Thymus (tissue), 11 donors: ENCODE measurements at regions not wholly inside any gene's neighbourhood (a gene's known extent, or its start where the extent isn't known, plus 50 kb on each side); places are given as distances from the start of the nearest gene placed in this dataset.
A peak's percentile ranks its signal among the peaks of the same experiment; 100 is the strongest.

Experiments
- DNase-seq, 9 donors: peaks; one replicate each; pipeline ENCODE4 v3.0.0-alpha.2; 2013; ENCODE audit warnings: low spot score in 9 of 9, low read depth in 6 of 9, missing footprints in 1 of 9
- H3K27ac ChIP-seq, 2 donors: one replicate each; pipeline ENCODE4 v1.5.1; 2013; ENCODE audit warnings: control low read depth in 1 of 2, low read depth in 1 of 2, low read length in 1 of 2, mild to moderate bottlenecking in 1 of 2, moderate library complexity in 1 of 2
- H3K27me3 ChIP-seq, 2 donors: one replicate each; pipeline ENCODE4 v1.5.1; 2013; ENCODE audit warnings: low read length in 1 of 2; ENCODE audit not compliant: control insufficient read depth in 2 of 2, insufficient read depth in 1 of 2
- H3K36me3 ChIP-seq, 2 donors: one replicate each; pipeline ENCODE4 v1.5.1; 2013; ENCODE audit warnings: low read length in 1 of 2, mild to moderate bottlenecking in 1 of 2, moderate library complexity in 1 of 2; ENCODE audit not compliant: control insufficient read depth in 2 of 2, insufficient read depth in 2 of 2
- H3K4me1 ChIP-seq, 2 donors: one replicate each; pipeline ENCODE4 v1.5.1; 2013; ENCODE audit warnings: low read length in 2 of 2; ENCODE audit not compliant: control insufficient read depth in 2 of 2, insufficient read depth in 2 of 2
- H3K4me3 ChIP-seq, 2 donors: one replicate each; pipeline ENCODE4 v1.5.1; 2013; ENCODE audit warnings: low read length in 2 of 2, control low read depth in 1 of 2, mild to moderate bottlenecking in 1 of 2
- H3K9me3 ChIP-seq, 2 donors: one replicate each; pipeline ENCODE4 v1.5.1; 2013; ENCODE audit warnings: low read length in 1 of 2, mild to moderate bottlenecking in 1 of 2; ENCODE audit not compliant: control insufficient read depth in 2 of 2, insufficient read depth in 1 of 2
- WGBS: extraction: QIAGEN DNeasy Blood & Tissue Kit; methylation state at CpG from one replicate; pipeline ENCODE4 v1.1.7; 2013; 5-methylcytosine and 5-hydroxymethylcytosine counted together
- donor health status: healthy.

GRCh38 chr1:209232197-209232596, 351.3 kb upstream of the CAMK1G start:
- H3K27me3 ChIP-seq = peaks cover 6 to 24% of the 10 kb centered on the region in 2 donors
- H3K27ac ChIP-seq = no peak overlapping the region
- H3K9me3 ChIP-seq = peaks cover 1 to 8% of the 10 kb centered on the region in 2 donors
- H3K36me3 ChIP-seq = no peaks in the 10 kb centered on the region
- H3K4me1 ChIP-seq = no peaks in the 10 kb centered on the region
- DNase-seq = no peak
- WGBS = 97% methylated on average over 17 of the region's 17 CpGs
- H3K4me3 ChIP-seq = no peak overlapping the region

GRCh38 chr1:209232759-209233158, 350.8 kb upstream of the CAMK1G start:
- Histone ChIP-seq H3K27ac (no peak overlapping the region), H3K27me3 (peaks cover 6 to 24% of the 10 kb centered on the region in 2 donors), H3K36me3 (no peaks in the 10 kb centered on the region), H3K4me1 (no peaks in the 10 kb centered on the region), H3K4me3 (no peak overlapping the region), H3K9me3 (peaks cover 1 to 8% of the 10 kb centered on the region in 2 donors)
- DNase-seq = no peak
- 97% methylated on average over 15 of the region's 15 CpGs for WGBS

DNA sequence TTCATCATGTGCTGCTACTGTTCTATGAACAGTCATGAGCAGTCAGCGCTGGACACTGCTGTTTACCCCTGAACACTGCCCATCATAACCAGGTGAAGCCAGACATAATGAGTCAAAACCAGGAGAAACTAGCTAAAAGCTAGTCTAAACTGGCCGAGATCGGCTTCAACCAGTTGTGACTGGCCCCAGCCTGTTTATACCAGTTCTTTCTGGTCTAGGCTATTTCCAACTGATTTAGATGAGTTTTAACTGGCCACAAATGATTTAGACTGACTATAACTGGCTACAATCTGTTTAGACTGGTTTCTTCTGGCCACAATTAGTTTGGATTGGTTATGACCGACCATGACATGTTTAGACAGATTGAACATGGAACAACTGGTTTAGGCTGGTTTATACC, 348.3 kb upstream of the CAMK1G start:
- H3K4me3 ChIP-seq = no peak overlapping the region
- H3K9me3 ChIP-seq = peaks cover 1 to 8% of the 10 kb centered on the region in 2 donors
- H3K36me3 ChIP-seq = no peaks in the 10 kb centered on the region
- DNase-seq = no peak
- H3K27ac ChIP-seq = no peak overlapping the region
- no peaks in the 10 kb centered on the region for H3K4me1 ChIP-seq
- peaks cover 6 to 24% of the 10 kb centered on the region in 2 donors for H3K27me3 ChIP-seq
- WGBS = 96% methylated on average over 4 of the region's 4 CpGs

DNA sequence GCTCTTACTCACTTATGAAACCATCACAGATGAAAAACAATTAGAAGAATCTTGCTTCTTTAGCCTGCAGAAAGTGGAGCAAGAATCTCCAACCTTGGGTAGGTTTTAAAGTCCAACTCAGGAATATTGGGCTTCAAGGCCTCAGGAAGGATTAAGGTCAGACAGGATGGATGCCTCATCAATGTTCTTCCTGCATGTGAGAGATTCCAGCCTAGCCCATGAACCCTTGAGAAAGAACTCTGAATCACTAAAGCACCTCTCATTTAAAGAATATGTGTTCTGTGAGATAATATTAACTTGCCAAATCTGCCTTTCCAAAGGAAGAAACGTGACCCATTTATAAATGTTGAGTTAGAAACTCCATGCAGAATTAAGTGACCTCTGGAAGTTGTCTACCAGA, 345.2 kb upstream of the CAMK1G start:
- no peak for DNase-seq
- H3K36me3 ChIP-seq = no peaks in the 10 kb centered on the region
- no peaks in the 10 kb centered on the region for H3K27me3 ChIP-seq
- no peaks in the 10 kb centered on the region for H3K9me3 ChIP-seq
- no peak overlapping the region for H3K27ac ChIP-seq
- H3K4me3 ChIP-seq = no peak overlapping the region
- H3K4me1 ChIP-seq = no peaks in the 10 kb centered on the region
- WGBS = 89% methylated on average over 1 of the region's 1 CpG

- Histone ChIP-seq H3K27me3 (no peaks in the 10 kb centered on the region), H3K36me3 (no peaks in the 10 kb centered on the region), H3K4me3 (no peak overlapping the region), H3K27ac (no peak overlapping the region), H3K4me1 (no peaks in the 10 kb centered on the region), H3K9me3 (no peaks in the 10 kb centered on the region)
- 91% methylated on average over 2 of the region's 2 CpGs for WGBS
- DNase-seq = no peak
These were observed 343.2 kb upstream of the CAMK1G start for GRCh38 chr1:209240351-209240750.

DNA sequence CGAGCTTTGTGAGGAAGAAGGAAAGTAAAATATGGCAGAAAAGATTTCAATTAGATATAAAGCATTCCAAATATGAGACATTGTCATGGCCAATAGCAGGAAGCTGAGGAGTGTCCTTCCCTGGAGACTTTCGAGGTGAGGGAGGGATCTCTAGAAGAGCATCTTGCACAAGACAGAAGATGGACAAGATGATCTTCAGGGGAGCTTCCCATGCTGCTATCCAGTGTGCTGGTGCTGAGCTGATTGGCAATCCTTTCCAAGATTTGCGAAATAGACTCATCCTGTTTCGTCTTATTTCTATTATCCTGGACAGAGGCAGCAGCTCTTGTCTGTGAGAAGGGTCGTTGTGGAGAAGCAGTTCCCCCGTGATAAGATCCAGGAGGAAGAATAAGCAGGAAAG, 342.0 kb upstream of the CAMK1G start:
- 77% methylated on average over 6 of the region's 6 CpGs for WGBS
- H3K36me3 ChIP-seq = no peaks in the 10 kb centered on the region
- no peak for DNase-seq
- no peaks in the 10 kb centered on the region for H3K4me1 ChIP-seq
- no peaks in the 10 kb centered on the region for H3K9me3 ChIP-seq
- no peak overlapping the region for H3K27ac ChIP-seq
- no peaks in the 10 kb centered on the region for H3K27me3 ChIP-seq
- no peak overlapping the region for H3K4me3 ChIP-seq

DNA sequence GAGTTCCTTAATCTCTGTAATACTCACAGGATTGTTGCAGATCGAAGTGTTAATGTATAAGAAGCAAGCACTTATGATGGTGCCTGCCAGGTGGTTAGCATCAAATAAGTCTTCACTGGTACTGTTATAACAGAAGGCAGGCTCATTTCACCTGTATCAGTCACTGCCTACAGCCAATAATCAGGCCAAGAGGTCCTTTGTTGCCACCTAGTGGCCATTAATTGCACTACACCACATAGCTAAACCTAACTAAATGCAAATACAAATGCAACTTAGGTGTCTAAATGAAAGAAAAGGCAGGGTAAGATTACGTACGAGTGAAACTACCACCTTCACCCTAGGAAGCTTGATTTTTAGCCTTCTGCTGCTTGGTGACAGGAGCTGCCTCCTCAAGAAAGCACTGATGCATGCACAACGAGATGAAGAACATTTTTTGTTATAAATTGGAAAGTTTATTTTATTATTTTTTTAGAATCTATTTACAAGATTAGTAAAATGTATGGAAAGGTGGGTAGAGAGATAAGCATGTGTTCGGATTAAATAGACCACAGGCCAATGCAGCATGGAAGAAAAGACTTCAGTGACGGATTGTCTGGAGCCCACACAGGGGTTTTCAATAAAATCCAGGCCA, 334.8 kb upstream of the CAMK1G start:
- WGBS = 44% methylated on average over 6 of the region's 6 CpGs
- no peaks in the 10 kb centered on the region for H3K36me3 ChIP-seq
- no peaks in the 10 kb centered on the region for H3K9me3 ChIP-seq
- no peak overlapping the region for H3K27ac ChIP-seq
- peak; percentile 15 to 68 (median 43) for DNase-seq
- no peaks in the 10 kb centered on the region for H3K27me3 ChIP-seq
- no peak overlapping the region for H3K4me3 ChIP-seq
- no peaks in the 10 kb centered on the region for H3K4me1 ChIP-seq

DNA sequence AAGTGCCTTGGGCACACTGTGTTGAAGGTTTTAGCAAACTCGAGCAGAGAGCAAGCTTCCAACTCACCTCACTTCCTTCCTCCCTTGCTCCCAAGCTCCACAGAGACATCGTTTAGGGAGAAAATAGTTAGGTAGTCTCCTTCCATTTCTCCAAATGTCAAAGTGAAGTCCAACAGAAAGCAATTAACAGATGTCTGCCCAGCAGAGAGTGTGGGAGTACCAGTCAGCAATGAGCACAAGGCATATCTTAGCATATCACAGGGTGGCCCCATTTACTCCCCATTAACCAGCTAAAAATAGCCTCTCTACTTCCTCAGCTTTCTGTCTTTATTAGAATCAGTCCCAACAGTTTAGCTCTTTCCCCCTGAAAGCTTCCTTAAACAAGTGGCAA, 334.2 kb upstream of the CAMK1G start:
- DNase-seq = no peak

DNA sequence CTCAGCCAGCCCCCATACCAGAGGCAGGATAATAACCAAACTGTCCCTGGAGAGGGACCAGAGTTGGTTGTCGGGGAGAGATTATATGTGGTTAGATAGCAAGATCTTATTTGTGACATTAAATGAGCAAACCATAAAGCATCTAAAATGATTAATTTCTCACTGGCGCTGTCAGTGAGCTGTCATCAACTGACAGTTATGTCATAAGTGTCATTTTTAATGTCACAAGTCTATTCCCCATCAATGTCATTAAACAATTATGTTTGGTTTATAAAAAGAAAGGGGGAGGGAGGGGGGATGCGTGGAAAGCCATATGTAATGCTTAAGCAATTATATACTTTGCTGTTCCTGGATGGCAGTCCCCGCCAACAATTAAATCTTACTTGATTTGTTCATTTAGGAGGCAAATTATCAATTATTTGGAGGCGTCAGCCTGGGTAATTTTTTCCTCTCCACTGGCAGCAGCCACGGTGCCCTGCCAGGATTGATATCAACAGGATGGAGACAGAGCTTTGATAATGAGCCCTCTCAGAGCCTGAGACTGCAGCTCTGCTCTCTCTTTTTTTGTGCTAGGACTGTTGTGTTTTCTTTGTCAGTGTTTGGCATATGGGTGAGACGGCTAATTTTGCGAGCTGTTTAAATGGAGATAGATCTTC, 333.6 kb upstream of the CAMK1G start:
- no peak overlapping the region for H3K27ac ChIP-seq
- H3K9me3 ChIP-seq = no peaks in the 10 kb centered on the region
- DNase-seq = no peak
- 76% methylated on average over 8 of the region's 8 CpGs for WGBS
- H3K36me3 ChIP-seq = no peaks in the 10 kb centered on the region
- H3K4me3 ChIP-seq = no peak overlapping the region
- H3K4me1 ChIP-seq = no peaks in the 10 kb centered on the region
- no peaks in the 10 kb centered on the region for H3K27me3 ChIP-seq

More for the DNA sequence above, 334.2 kb upstream of the CAMK1G start:
- no peaks in the 10 kb centered on the region for H3K36me3 ChIP-seq
- H3K9me3 ChIP-seq = no peaks in the 10 kb centered on the region
- 21% methylated on average over 2 of the region's 2 CpGs for WGBS
- H3K4me1 ChIP-seq = no peaks in the 10 kb centered on the region
- H3K27ac ChIP-seq = no peak overlapping the region
- H3K4me3 ChIP-seq = no peak overlapping the region
- no peaks in the 10 kb centered on the region for H3K27me3 ChIP-seq
